Sigmoid colon (tissue), 6 donors: ENCODE measurements at regions not wholly inside any gene's neighbourhood (a gene's known extent, or its start where the extent isn't known, plus 50 kb on each side); places are given as distances from the start of the nearest gene placed in this dataset.
A peak's percentile ranks its signal among the peaks of the same experiment; 100 is the strongest.

Source experiments
- DNase-seq: peaks from one replicate; pipeline ENCODE4 v3.0.0-alpha.2; 2019
- H3K27ac ChIP-seq, 4 donors: fragments of 200-600 bp; sonication (generic); one replicate each; pipeline ENCODE4 v1.5.1; 2016 to 2019; ENCODE audit warnings: mild to moderate bottlenecking in 1 of 4
- H3K27me3 ChIP-seq, 3 donors: fragments of 200-600 bp; sonication (generic); one replicate each; pipeline ENCODE4 v1.5.1; 2019; ENCODE audit warnings: mild to moderate bottlenecking in 1 of 3
- H3K36me3 ChIP-seq, 4 donors: fragments of 200-600 bp; sonication (generic); one replicate each; pipeline ENCODE4 v1.5.1; 2016 to 2019
- H3K4me1 ChIP-seq, 4 donors: fragments of 200-600 bp; sonication (generic); one replicate each; pipeline ENCODE4 v1.5.1; 2017 to 2019
- H3K4me3 ChIP-seq, 4 donors: fragments of 200-600 bp; sonication (generic); one replicate each; pipeline ENCODE4 v1.5.1; 2017 to 2019; ENCODE audit warnings: mild to moderate bottlenecking in 2 of 4, moderate library complexity in 1 of 4
- H3K9me3 ChIP-seq, 4 donors: fragments of 200-600 bp in 3 of 4; sonication (generic) in 3 of 4; one replicate each; pipeline versions ENCODE4 v1.5.1 to v1.6.1; 2013 to 2019
- CTCF ChIP-seq, 4 experiments: fragments of 450-650 bp in 3 of 4; fragments of 200-600 bp in 1 of 4; IDR thresholded peaks; one replicate each; pipeline ENCODE4 v1.5.1; 2016 to 2019; ENCODE audit warnings: antibody characterized with exemption in 4 of 4, mild to moderate bottlenecking in 3 of 4, moderate library complexity in 2 of 4
- EP300 ChIP-seq, 4 donors: sonication (generic); formaldehyde crosslinking; IDR thresholded peaks; one replicate each; pipeline ENCODE4 v1.6.1; 2017; ENCODE audit warnings: antibody characterized with exemption in 4 of 4
- POLR2A ChIP-seq, 2 donors: fragments of 450-650 bp; IDR thresholded peaks; one replicate each; pipeline ENCODE4 v1.6.1; 2016; ENCODE audit warnings: antibody characterized with exemption in 2 of 2, mild to moderate bottlenecking in 2 of 2, moderate library complexity in 2 of 2
- POLR2AphosphoS5 ChIP-seq, 4 donors: sonication (generic); formaldehyde crosslinking; IDR thresholded peaks; one replicate each; pipeline ENCODE4 v1.6.1; 2017; ENCODE audit warnings: antibody characterized with exemption in 4 of 4
- WGBS, 2 donors: extraction: QIAGEN DNeasy Blood & Tissue Kit; methylation state at CpG; one replicate each; pipeline ENCODE4 v1.1.7; 2013; 5-methylcytosine and 5-hydroxymethylcytosine counted together
- intact Hi-C: fragments of 100-400 bp; cut with DNase I; formaldehyde crosslinking; loops from one replicate; pipeline ENCODE4 v1.15.1; 2023
- donor health status: healthy with polysubstance abuse.
- donor health status: healthy.

DNA sequence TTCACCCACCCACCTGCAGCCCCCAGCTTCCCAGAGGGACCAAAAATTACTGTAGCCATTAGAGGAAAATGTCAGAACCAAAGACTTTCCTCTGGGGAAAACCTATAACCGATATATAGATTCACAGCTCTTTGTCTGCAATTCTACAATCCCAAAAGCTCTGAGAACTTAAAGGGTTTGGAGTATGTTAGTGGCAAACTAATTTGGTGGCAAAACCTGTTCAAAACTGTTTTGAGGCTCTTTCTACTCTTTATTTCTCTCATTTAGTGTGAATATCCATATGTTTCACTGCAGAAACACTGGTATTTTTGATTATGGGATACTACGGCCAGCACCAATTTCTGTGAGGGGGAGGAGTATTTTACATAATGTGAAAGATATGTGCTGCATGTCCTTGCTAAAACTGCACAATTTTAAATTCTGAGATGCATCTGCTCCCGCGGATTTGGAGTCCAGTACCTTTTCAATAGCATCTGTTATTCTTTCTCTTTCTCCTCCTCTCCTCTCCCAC lies 87.5 kb upstream of the MTNR1B start:
- TF ChIP-seq CTCF (IDR thresholded peaks at IDR 0.05) (no peak), POLR2A (IDR thresholded peaks at IDR 0.05) (no peak), EP300 (IDR thresholded peaks at IDR 0.05) (no peak), POLR2AphosphoS5 (IDR thresholded peaks at IDR 0.05) (no peak)
- Histone ChIP-seq H3K27ac (no peak overlapping the region), H3K27me3 (no peaks in the 10 kb centered on the region), H3K4me3 (no peak overlapping the region), H3K36me3 (no peaks in the 10 kb centered on the region), H3K9me3 (no peaks in the 10 kb centered on the region), H3K4me1 (peaks cover 0 to 4% (median 0%) of the 10 kb centered on the region in 4 donors)
- DNase-seq = no peak
- 92 to 96% methylated on average over 4 of the region's 4 CpGs for WGBS, 2 donors
- intact Hi-C loops = loop anchor here (10.0 kb wide), 1 partner anchor 657 kb away; the partner anchor contains the start of gene FAT3

DNA sequence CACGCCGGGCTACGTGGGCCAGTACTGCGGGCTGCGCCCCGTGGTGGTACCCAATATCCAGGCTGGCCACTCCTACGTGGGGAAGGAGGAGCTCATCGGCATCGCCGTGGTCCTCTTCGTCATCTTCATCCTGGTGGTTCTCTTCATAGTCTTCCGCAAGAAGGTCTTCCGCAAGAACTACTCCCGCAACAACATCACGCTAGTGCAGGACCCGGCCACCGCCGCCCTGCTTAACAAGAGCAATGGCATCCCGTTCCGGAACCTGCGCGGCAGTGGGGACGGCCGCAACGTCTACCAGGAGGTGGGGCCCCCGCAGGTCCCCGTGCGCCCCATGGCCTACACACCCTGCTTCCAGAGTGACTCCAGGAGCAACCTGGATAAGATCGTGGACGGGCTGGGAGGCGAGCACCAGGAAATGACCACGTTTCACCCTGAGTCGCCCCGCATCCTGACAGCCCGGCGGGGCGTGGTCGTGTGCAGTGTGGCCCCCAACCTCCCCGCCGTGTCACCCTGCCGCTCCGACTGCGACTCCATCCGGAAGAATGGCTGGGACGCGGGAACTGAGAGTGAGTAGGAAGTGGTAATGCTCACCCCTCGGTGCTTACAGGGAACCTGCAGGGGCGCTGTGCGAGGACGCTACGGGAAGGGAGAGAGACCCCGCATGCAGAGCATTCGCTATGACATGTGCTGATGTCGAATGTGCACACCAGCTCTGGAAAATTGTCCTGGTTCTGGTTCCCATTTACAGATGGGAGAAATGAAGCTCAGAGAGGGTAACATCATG lies 86.4 kb upstream of the MTNR1B start:
- no peak for DNase-seq
- TF ChIP-seq POLR2A (IDR thresholded peaks at IDR 0.05) = no peak
- no peak for TF ChIP-seq POLR2AphosphoS5 (IDR thresholded peaks at IDR 0.05)
- no peak for TF ChIP-seq EP300 (IDR thresholded peaks at IDR 0.05)
- TF ChIP-seq CTCF (IDR thresholded peaks at IDR 0.05) = no peak
- H3K36me3 ChIP-seq = no peaks in the 10 kb centered on the region
- WGBS, 2 donors = 94 to 96% methylated on average over 54 of the region's 54 CpGs
- no peak overlapping the region for H3K4me3 ChIP-seq
- intact Hi-C loops = loop anchor here (10.0 kb wide), 1 partner anchor 658 kb away; the partner anchor contains the start of gene FAT3
- H3K4me1 ChIP-seq = peaks cover 0 to 4% (median 0%) of the 10 kb centered on the region in 4 donors
- H3K27me3 ChIP-seq = no peaks in the 10 kb centered on the region
- H3K27ac ChIP-seq = no peak overlapping the region
- no peaks in the 10 kb centered on the region for H3K9me3 ChIP-seq

- H3K27ac ChIP-seq = no peak overlapping the region
- 70 to 75% methylated on average over 4 of the region's 4 CpGs for WGBS, 2 donors
- peaks cover 0 to 4% (median 0%) of the 10 kb centered on the region in 4 donors for H3K4me1 ChIP-seq
- H3K9me3 ChIP-seq = no peaks in the 10 kb centered on the region
- no peak overlapping the region for H3K4me3 ChIP-seq
- no peak for TF ChIP-seq CTCF (IDR thresholded peaks at IDR 0.05)
- no peak for TF ChIP-seq POLR2AphosphoS5 (IDR thresholded peaks at IDR 0.05)
- no peak for TF ChIP-seq EP300 (IDR thresholded peaks at IDR 0.05)
- no peak for TF ChIP-seq POLR2A (IDR thresholded peaks at IDR 0.05)
- H3K36me3 ChIP-seq = no peaks in the 10 kb centered on the region
- intact Hi-C loops = loop anchor here (10.0 kb wide), 1 partner anchor 661 kb away; the partner anchor contains the start of gene FAT3
- no peaks in the 10 kb centered on the region for H3K27me3 ChIP-seq
- DNase-seq = no peak
Observed at GRCh38 chr11:92885600-92885999, 83.9 kb upstream of the MTNR1B start.

GRCh38 chr11:92886243-92886905 lies 83.1 kb upstream of the MTNR1B start:
- no peak for DNase-seq
- H3K27me3 ChIP-seq = no peaks in the 10 kb centered on the region
- TF ChIP-seq POLR2A (IDR thresholded peaks at IDR 0.05) (no peak), CTCF (IDR thresholded peaks at IDR 0.05) (peak; percentile 21 to 54 (median 50))
- intact Hi-C loops = loop anchor here (10.0 kb wide), 1 partner anchor 662 kb away; the partner anchor contains the start of gene FAT3
- no peak overlapping the region for H3K27ac ChIP-seq
- H3K36me3 ChIP-seq = no peaks in the 10 kb centered on the region
- no peaks in the 10 kb centered on the region for H3K9me3 ChIP-seq
- WGBS, 2 donors = 11 to 18% methylated on average over 4 of the region's 4 CpGs
- no peak overlapping the region for H3K4me3 ChIP-seq
- peaks cover 0 to 4% (median 0%) of the 10 kb centered on the region in 4 donors for H3K4me1 ChIP-seq
